Activated CD4-positive, alpha-beta memory T cell treated with anti-CD3 and anti-CD28 coated beads for 36 hours (primary cell): ENCODE measurements at regions not wholly inside any gene's neighbourhood (a gene's known extent, or its start where the extent isn't known, plus 50 kb on each side); places are given as distances from the start of the nearest gene placed in this dataset.
"Not testable (repeated sequence)": the region's sequence is repeated elsewhere in the genome, so short reads cannot be mapped to it uniquely, and the experiment has no call there.

Source experiments
- CTCF ChIA-PET: fragments of 350-600 bp; sonication (Branson Sonifier 250); formaldehyde crosslinking; loops from one replicate; lab custom pipeline; 2021; ENCODE audit warnings: antibody characterized with exemption, inconsistent platforms; lab: Charles Lee
- POLR2A ChIA-PET: fragments of 350-600 bp; sonication (Branson Sonifier 250); formaldehyde crosslinking; loops from one replicate; lab custom pipeline; 2021; ENCODE audit warnings: antibody characterized with exemption; lab: Charles Lee
- DNase-seq: peaks from one replicate; pipeline ENCODE4 v3.0.0-alpha.2; 2020
- H3K27ac Mint-ChIP-seq: one replicate; pipeline ENCODE4 v1.8.0; 2021; ENCODE audit warnings: mixed read lengths
- H3K27me3 Mint-ChIP-seq: one replicate; pipeline ENCODE4 v1.8.0; 2021; ENCODE audit warnings: mixed read lengths
- H3K36me3 Mint-ChIP-seq: one replicate; pipeline ENCODE4 v1.8.0; 2021; ENCODE audit warnings: mixed read lengths
- H3K4me1 Mint-ChIP-seq: one replicate; pipeline ENCODE4 v1.8.0; 2021; ENCODE audit warnings: low read depth, mixed read lengths
- H3K4me3 Mint-ChIP-seq: one replicate; pipeline ENCODE4 v1.8.0; 2021; ENCODE audit warnings: mild to moderate bottlenecking, mixed read lengths
- H3K9me3 Mint-ChIP-seq: one replicate; pipeline ENCODE4 v1.8.0; 2021; ENCODE audit warnings: mixed read lengths
- intact Hi-C: fragments of 100-400 bp; cut with micrococcal nuclease; formaldehyde crosslinking; loops from one replicate; pipeline ENCODE4 v1.15.1; 2023

- Mint-ChIP-seq H3K4me3 (no peak overlapping the region), H3K27ac (no peak overlapping the region), H3K36me3 (no peaks in the 10 kb centered on the region), H3K27me3 (no peaks in the 10 kb centered on the region), H3K9me3 (peaks cover 10% of the 10 kb centered on the region), H3K4me1 (no peaks in the 10 kb centered on the region)
- ChIA-PET CTCF (no interaction called here), POLR2A (no interaction called here)
- intact Hi-C loops: no loop called here
- DNase-seq: no peak
Observed at GRCh38 chr9:73969936-73970335, 527.2 kb upstream of the RORB start.

GRCh38 chr9:73976424-73976823 is 520.7 kb upstream of the RORB start:
- POLR2A ChIA-PET, H3K27me3 Mint-ChIP-seq, DNase-seq, H3K4me1 Mint-ChIP-seq, H3K4me3 Mint-ChIP-seq, H3K9me3 Mint-ChIP-seq, intact Hi-C loops, H3K36me3 Mint-ChIP-seq, CTCF ChIA-PET, H3K27ac Mint-ChIP-seq: not testable (repeated sequence)

GRCh38 chr9:73979894-73980264 is 517.3 kb upstream of the RORB start:
- intact Hi-C loops: no loop called here
- Mint-ChIP-seq H3K27me3 (no peaks in the 10 kb centered on the region), H3K4me1 (no peaks in the 10 kb centered on the region), H3K9me3 (no peaks in the 10 kb centered on the region), H3K27ac (no peak overlapping the region), H3K36me3 (no peaks in the 10 kb centered on the region), H3K4me3 (no peak overlapping the region)
- ChIA-PET CTCF (no interaction called here), POLR2A (no interaction called here)
- no peak for DNase-seq

GRCh38 chr9:73980754-73981153 is 516.4 kb upstream of the RORB start:
- Mint-ChIP-seq H3K4me3 (no peak overlapping the region), H3K4me1 (no peaks in the 10 kb centered on the region), H3K36me3 (no peaks in the 10 kb centered on the region), H3K27me3 (no peaks in the 10 kb centered on the region), H3K9me3 (peaks cover 8% of the 10 kb centered on the region), H3K27ac (no peak overlapping the region)
- ChIA-PET POLR2A (interaction anchor here (0.7 kb wide), 1 partner anchor 440 kb away, joined by 3 read pairs; no protein-coding TSS in a partner anchor), CTCF (no interaction called here)
- DNase-seq: no peak
- intact Hi-C loops: no loop called here

- Mint-ChIP-seq H3K27me3 (no peaks in the 10 kb centered on the region), H3K9me3 (peaks cover 12% of the 10 kb centered on the region), H3K4me3 (no peak overlapping the region), H3K4me1 (no peaks in the 10 kb centered on the region), H3K36me3 (no peaks in the 10 kb centered on the region), H3K27ac (no peak overlapping the region)
- DNase-seq: no peak
- intact Hi-C loops: no loop called here
- ChIA-PET POLR2A (interaction anchor here (0.7 kb wide), 1 partner anchor 440 kb away, joined by 3 read pairs; no protein-coding TSS in a partner anchor), CTCF (no interaction called here)
Observed at GRCh38 chr9:73981405-73981804, 515.7 kb upstream of the RORB start.

GRCh38 chr9:73995836-73996235 is 501.3 kb upstream of the RORB start:
- Mint-ChIP-seq H3K27ac (no peak overlapping the region), H3K27me3 (no peaks in the 10 kb centered on the region), H3K9me3 (no peaks in the 10 kb centered on the region), H3K4me1 (no peaks in the 10 kb centered on the region), H3K4me3 (no peak overlapping the region), H3K36me3 (no peaks in the 10 kb centered on the region)
- intact Hi-C loops: loop anchor here (10.0 kb wide), 1 partner anchor 59 kb away; no protein-coding TSS in a partner anchor
- POLR2A ChIA-PET: no interaction called here
- CTCF ChIA-PET: no interaction called here
- DNase-seq: no peak

- Mint-ChIP-seq H3K9me3 (no peaks in the 10 kb centered on the region), H3K4me3 (no peak overlapping the region), H3K27me3 (no peaks in the 10 kb centered on the region), H3K36me3 (no peaks in the 10 kb centered on the region), H3K4me1 (no peaks in the 10 kb centered on the region), H3K27ac (no peak overlapping the region)
- DNase-seq: no peak
- CTCF ChIA-PET: no interaction called here
- POLR2A ChIA-PET: no interaction called here
- intact Hi-C loops: loop anchor here (10.0 kb wide), 1 partner anchor 58 kb away; no protein-coding TSS in a partner anchor
Observed at GRCh38 chr9:73996844-73997243, 500.3 kb upstream of the RORB start.

- H3K27ac Mint-ChIP-seq: no peak overlapping the region
- no peaks in the 10 kb centered on the region for H3K9me3 Mint-ChIP-seq
- ChIA-PET CTCF (no interaction called here), POLR2A (no interaction called here)
- H3K4me1 Mint-ChIP-seq: no peaks in the 10 kb centered on the region
- intact Hi-C loops: no loop called here
- no peak for DNase-seq
- no peaks in the 10 kb centered on the region for H3K27me3 Mint-ChIP-seq
- H3K4me3 Mint-ChIP-seq: no peak overlapping the region
- no peaks in the 10 kb centered on the region for H3K36me3 Mint-ChIP-seq
Observed at GRCh38 chr9:74001382-74001781, 495.8 kb upstream of the RORB start.

- POLR2A ChIA-PET: no interaction called here
- CTCF ChIA-PET: no interaction called here
- intact Hi-C loops: no loop called here
- Mint-ChIP-seq H3K27ac (no peak overlapping the region), H3K4me1 (no peaks in the 10 kb centered on the region), H3K36me3 (no peaks in the 10 kb centered on the region), H3K27me3 (no peaks in the 10 kb centered on the region), H3K9me3 (no peaks in the 10 kb centered on the region), H3K4me3 (no peak overlapping the region)
- DNase-seq: no peak
Observed at GRCh38 chr9:74006935-74007334, 490.2 kb upstream of the RORB start.

GRCh38 chr9:74007833-74008232 is 489.3 kb upstream of the RORB start:
- ChIA-PET POLR2A (no interaction called here), CTCF (no interaction called here)
- H3K27me3 Mint-ChIP-seq: no peaks in the 10 kb centered on the region
- H3K4me3 Mint-ChIP-seq: no peak overlapping the region
- H3K36me3 Mint-ChIP-seq: no peaks in the 10 kb centered on the region
- no peak overlapping the region for H3K27ac Mint-ChIP-seq
- no peaks in the 10 kb centered on the region for H3K9me3 Mint-ChIP-seq
- intact Hi-C loops: no loop called here
- H3K4me1 Mint-ChIP-seq: no peaks in the 10 kb centered on the region
- no peak for DNase-seq

- Mint-ChIP-seq H3K4me1 (no peaks in the 10 kb centered on the region), H3K4me3 (no peak overlapping the region), H3K36me3 (no peaks in the 10 kb centered on the region), H3K9me3 (peaks cover 2% of the 10 kb centered on the region), H3K27me3 (no peaks in the 10 kb centered on the region), H3K27ac (no peak overlapping the region)
- intact Hi-C loops: no loop called here
- CTCF ChIA-PET: no interaction called here
- POLR2A ChIA-PET: no interaction called here
- DNase-seq: no peak
Observed at GRCh38 chr9:74016004-74016403, 481.1 kb upstream of the RORB start.

- Mint-ChIP-seq H3K4me1 (no peaks in the 10 kb centered on the region), H3K36me3 (no peaks in the 10 kb centered on the region), H3K27ac (no peak overlapping the region), H3K9me3 (peaks cover 4% of the 10 kb centered on the region), H3K27me3 (no peaks in the 10 kb centered on the region), H3K4me3 (no peak overlapping the region)
- CTCF ChIA-PET: no interaction called here
- POLR2A ChIA-PET: no interaction called here
- DNase-seq: no peak
- intact Hi-C loops: no loop called here
Observed at GRCh38 chr9:74025402-74025925, 471.7 kb upstream of the RORB start.

- H3K4me1 Mint-ChIP-seq: peaks cover 1% of the 10 kb centered on the region
- ChIA-PET CTCF (no interaction called here), POLR2A (no interaction called here)
- no peak for DNase-seq
- no peak overlapping the region for H3K27ac Mint-ChIP-seq
- no peak overlapping the region for H3K4me3 Mint-ChIP-seq
- intact Hi-C loops: no loop called here
- no peaks in the 10 kb centered on the region for H3K27me3 Mint-ChIP-seq
- peaks cover 4% of the 10 kb centered on the region for H3K9me3 Mint-ChIP-seq
- H3K36me3 Mint-ChIP-seq: no peaks in the 10 kb centered on the region
Observed at GRCh38 chr9:74032421-74032820, 464.7 kb upstream of the RORB start.
